OCI-LY3 (cell line): ENCODE measurements at regions not wholly inside any gene's neighbourhood (a gene's known extent, or its start where the extent isn't known, plus 50 kb on each side); places are given as distances from the start of the nearest gene placed in this dataset.

Source experiments
- H2AFZ ChIP-seq: fragments of 200-600, 300-600 bp; shearing (Covaris generic); 2 replicates; pipeline ENCODE4 v1.6.0; 2014; ENCODE audit warnings: antibody characterized with exemption, low read depth, low read length
- H3K27ac ChIP-seq: fragments of 200-600, 300-600 bp; sonication (generic); 2 replicates; pipeline ENCODE4 v1.5.1; 2014; ENCODE audit warnings: mild to moderate bottlenecking, low read length, moderate library complexity, mixed read lengths
- H3K27me3 ChIP-seq: fragments of 200-600, 300-600 bp; sonication (generic); 2 replicates; pipeline ENCODE4 v1.6.1; 2014; ENCODE audit warnings: low read depth, low read length, mixed read lengths
- H3K36me3 ChIP-seq: fragments of 200-600, 300-600 bp; sonication (generic); replicated peaks from 2 replicates; pipeline ENCODE3; 2014; ENCODE audit warnings: low read depth, low read length, mixed read lengths
- H3K4me1 ChIP-seq: fragments of 300-600, 200-600 bp; sonication (generic); 2 replicates; pipeline ENCODE4 v1.6.1; 2014; ENCODE audit warnings: low read length, mixed read lengths
- H3K4me2 ChIP-seq: fragments of 200-600, 300-600 bp; sonication (generic); 2 replicates; pipeline ENCODE4 v1.6.1; 2014; ENCODE audit warnings: low read length, mixed read lengths
- H3K4me3 ChIP-seq: fragments of 300-600, 200-600 bp; sonication (generic); 2 replicates; pipeline ENCODE4 v1.5.1; 2014; ENCODE audit warnings: antibody characterized with exemption, mild to moderate bottlenecking, low read length, moderate library complexity
- H3K79me2 ChIP-seq: fragments of 300-600, 200-600 bp; shearing (Covaris generic); 2 replicates; pipeline ENCODE4 v1.6.1; 2014; ENCODE audit warnings: mild to moderate bottlenecking, low read length, mixed read lengths
- H3K9ac ChIP-seq: fragments of 300-600, 200-600 bp; shearing (Covaris generic); 2 replicates; pipeline ENCODE4 v1.6.0; 2014; ENCODE audit warnings: mild to moderate bottlenecking, low read length, moderate library complexity
- H3K9me3 ChIP-seq: fragments of 200-600, 300-600 bp; shearing (Covaris generic); 2 replicates; pipeline ENCODE4 v1.6.1; 2014; ENCODE audit warnings: low read length, mixed read lengths; ENCODE audit not compliant: insufficient read depth
- H4K20me1 ChIP-seq: fragments of 200-600, 300-600 bp; sonication (generic); 2 replicates; pipeline ENCODE4 v1.6.1; 2016; ENCODE audit warnings: low read length, mixed read lengths; ENCODE audit not compliant: insufficient read depth
- CTCF ChIP-seq: fragments of 200-600, 300-600 bp; sonication (generic); IDR thresholded peaks from 2 replicates; pipeline ENCODE4 v1.5.1; 2014; ENCODE audit warnings: antibody characterized with exemption, low read length, low read depth
- EZH2phosphoT487 ChIP-seq: fragments of 200-600 bp; shearing (Covaris generic); IDR thresholded peaks from 2 replicates; pipeline ENCODE4 v1.6.1; 2018; ENCODE audit warnings: antibody characterized with exemption, mixed run types, low read depth

GRCh38 chr17:21537302-21537701 is 155.0 kb upstream of the KCNJ18 start:
- Histone ChIP-seq H3K4me2 (no peak overlapping the region), H3K27ac (no peak overlapping the region), H3K79me2 (no peaks in the 10 kb centered on the region), H3K4me1 (no peaks in the 10 kb centered on the region), H3K9me3 (no peaks in the 10 kb centered on the region), H2AFZ (no peak overlapping the region), H3K36me3 (no peaks in the 10 kb centered on the region), H3K4me3 (no peak overlapping the region), H3K9ac (no peak overlapping the region), H4K20me1 (no peaks in the 10 kb centered on the region), H3K27me3 (no peaks in the 10 kb centered on the region)
- TF ChIP-seq EZH2phosphoT487 (no peak), CTCF (no peak)

GRCh38 chr17:21538615-21539014 is 153.7 kb upstream of the KCNJ18 start:
- TF ChIP-seq CTCF (no peak), EZH2phosphoT487 (no peak)
- Histone ChIP-seq H3K79me2 (no peaks in the 10 kb centered on the region), H3K36me3 (no peaks in the 10 kb centered on the region), H3K9me3 (no peaks in the 10 kb centered on the region), H3K4me1 (no peaks in the 10 kb centered on the region), H3K27me3 (no peaks in the 10 kb centered on the region), H3K4me2 (no peak overlapping the region), H4K20me1 (no peaks in the 10 kb centered on the region), H3K27ac (no peak overlapping the region), H2AFZ (no peak overlapping the region), H3K9ac (no peak overlapping the region), H3K4me3 (no peak overlapping the region)

GRCh38 chr17:21539146-21539545 is 153.2 kb upstream of the KCNJ18 start:
- Histone ChIP-seq H3K79me2 (no peaks in the 10 kb centered on the region), H3K9me3 (no peaks in the 10 kb centered on the region), H3K4me3 (no peak overlapping the region), H4K20me1 (no peaks in the 10 kb centered on the region), H3K36me3 (no peaks in the 10 kb centered on the region), H3K4me1 (no peaks in the 10 kb centered on the region), H3K27me3 (no peaks in the 10 kb centered on the region), H3K9ac (no peak overlapping the region), H3K27ac (no peak overlapping the region), H2AFZ (no peak overlapping the region), H3K4me2 (no peak overlapping the region)
- TF ChIP-seq CTCF (no peak), EZH2phosphoT487 (no peak)

- H3K36me3 ChIP-seq, result no peaks in the 10 kb centered on the region
- no peak overlapping the region for H3K4me2 ChIP-seq
- H3K27me3 ChIP-seq, result no peaks in the 10 kb centered on the region
- H3K79me2 ChIP-seq, result no peaks in the 10 kb centered on the region
- no peaks in the 10 kb centered on the region for H3K9me3 ChIP-seq
- no peak overlapping the region for H3K27ac ChIP-seq
- no peak overlapping the region for H3K4me3 ChIP-seq
- no peak overlapping the region for H2AFZ ChIP-seq
- no peaks in the 10 kb centered on the region for H4K20me1 ChIP-seq
- H3K9ac ChIP-seq, result no peak overlapping the region
- no peak for TF ChIP-seq CTCF
- TF ChIP-seq EZH2phosphoT487, result no peak
- no peaks in the 10 kb centered on the region for H3K4me1 ChIP-seq
These were observed 151.8 kb upstream of the KCNJ18 start for GRCh38 chr17:21540502-21540901.
